ENCODE measurements at regions not wholly inside any gene's neighbourhood (a gene's known extent, or its start where the extent isn't known, plus 50 kb on each side); places are given as distances from the start of the nearest gene placed in this dataset.

DNA sequence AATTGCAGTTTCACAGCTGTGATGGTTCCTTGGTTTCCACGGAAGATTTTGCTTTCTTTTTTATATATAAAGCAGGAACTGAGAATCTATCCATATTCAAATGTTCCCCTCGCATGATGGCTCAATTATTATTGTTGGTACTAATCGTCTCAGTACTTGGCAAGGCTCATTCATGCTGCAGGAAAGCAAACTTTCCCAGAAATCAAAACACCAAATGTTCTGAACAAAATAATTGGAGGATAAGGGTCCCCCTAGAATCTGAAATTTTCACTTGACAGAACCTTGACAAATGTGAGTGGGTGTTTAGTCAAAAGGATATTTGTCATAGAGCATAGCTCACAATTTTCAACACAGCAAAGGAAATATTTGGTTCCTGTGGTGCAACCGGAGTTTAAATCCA is 1598.6 kb upstream of the PCDH7 start:
- H3K36me3 ChIP-seq: no peaks in the 10 kb centered on the region
- no peak overlapping the region for H3K4me3 ChIP-seq
- no peak for DNase-seq
- H3K27ac ChIP-seq: no peak overlapping the region
- H3K9me3 ChIP-seq (replicated peaks): no peaks in the 10 kb centered on the region
- H3K27me3 ChIP-seq: no peaks in the 10 kb centered on the region
- no peaks in the 10 kb centered on the region for H3K4me1 ChIP-seq

- H3K27ac ChIP-seq: no peak overlapping the region
- H3K4me1 ChIP-seq: no peaks in the 10 kb centered on the region
- H3K36me3 ChIP-seq: no peaks in the 10 kb centered on the region
- no peak for DNase-seq
- H3K9me3 ChIP-seq (replicated peaks): no peaks in the 10 kb centered on the region
- H3K27me3 ChIP-seq: no peaks in the 10 kb centered on the region
- H3K4me3 ChIP-seq: no peak overlapping the region
These were observed 1591.4 kb upstream of the PCDH7 start for GRCh38 chr4:29128810-29129209.

DNA sequence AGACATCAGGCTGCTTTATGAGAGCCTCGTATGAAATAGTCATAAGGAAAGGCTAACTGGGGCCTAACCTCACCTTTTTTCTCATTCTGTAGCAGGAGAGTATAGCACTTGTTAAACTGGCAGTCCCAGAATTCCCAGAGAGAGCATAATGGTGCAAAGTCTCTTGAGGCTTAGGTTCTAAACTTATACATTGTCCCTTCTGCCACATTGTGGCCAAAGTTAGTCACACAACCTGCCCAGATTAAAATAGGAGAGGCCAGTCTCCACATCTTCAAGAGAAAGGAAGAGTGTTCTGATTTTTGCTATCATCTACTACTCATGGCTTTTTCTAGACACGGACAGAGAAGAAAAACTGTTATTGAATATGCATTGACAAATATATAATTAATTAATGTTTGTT is 1588.9 kb upstream of the PCDH7 start:
- H3K36me3 ChIP-seq: no peaks in the 10 kb centered on the region
- no peaks in the 10 kb centered on the region for H3K9me3 ChIP-seq (replicated peaks)
- no peaks in the 10 kb centered on the region for H3K27me3 ChIP-seq
- DNase-seq: no peak
- no peak overlapping the region for H3K27ac ChIP-seq
- no peaks in the 10 kb centered on the region for H3K4me1 ChIP-seq
- no peak overlapping the region for H3K4me3 ChIP-seq

DNA sequence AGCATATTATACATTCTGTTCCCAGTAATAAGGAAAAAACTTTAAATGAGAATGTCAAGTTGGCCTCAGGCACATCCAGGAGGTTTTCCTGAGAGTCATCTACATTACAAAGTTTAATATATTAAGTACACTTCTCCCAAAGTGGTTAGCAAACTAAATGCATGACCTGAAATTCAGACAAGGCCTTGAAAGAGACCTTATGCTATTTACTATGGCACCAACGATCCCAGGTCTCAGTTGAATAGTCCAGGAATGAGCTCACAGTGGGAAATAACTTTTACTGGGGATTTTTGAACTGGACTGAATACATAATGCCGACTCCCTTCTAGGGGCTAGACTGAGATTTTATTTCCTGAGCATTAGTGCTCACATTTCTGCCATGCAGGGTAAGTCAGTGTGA is 1577.5 kb upstream of the PCDH7 start:
- H3K4me1 ChIP-seq: no peaks in the 10 kb centered on the region
- no peak overlapping the region for H3K27ac ChIP-seq
- no peaks in the 10 kb centered on the region for H3K27me3 ChIP-seq

GRCh38 chr4:29151584-29151983 is 1568.6 kb upstream of the PCDH7 start:
- Histone ChIP-seq H3K4me3 (no peak overlapping the region), H3K4me1 (no peaks in the 10 kb centered on the region), H3K9me3 (replicated peaks) (no peaks in the 10 kb centered on the region), H3K27me3 (no peaks in the 10 kb centered on the region), H3K27ac (no peak overlapping the region), H3K36me3 (no peaks in the 10 kb centered on the region)
- DNase-seq: no peak

More for the DNA sequence above, 1577.5 kb upstream of the PCDH7 start:
- Histone ChIP-seq H3K9me3 (replicated peaks) (no peaks in the 10 kb centered on the region; the same call in 1 of the 2 replicates), H3K36me3 (no peaks in the 10 kb centered on the region), H3K4me3 (no peak overlapping the region)
- no peak for DNase-seq

DNA sequence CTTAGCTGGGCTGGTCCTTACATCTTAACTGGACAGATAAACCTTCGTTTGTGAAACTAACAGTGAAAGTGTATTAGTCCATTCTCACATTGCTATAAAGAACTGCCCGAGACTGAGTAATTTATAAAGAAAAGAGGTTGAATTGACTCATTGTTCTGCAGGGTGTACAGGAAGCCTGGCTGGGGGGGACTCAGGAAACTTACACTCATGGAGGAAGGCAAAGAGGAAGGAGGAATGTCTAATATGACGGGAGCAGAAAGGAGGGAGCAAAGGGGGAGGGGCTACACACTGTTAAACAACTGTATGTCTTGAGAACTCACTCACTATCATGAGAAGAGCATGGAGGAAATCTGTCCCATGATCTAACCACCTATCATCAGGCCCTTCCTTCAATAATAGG is 1566.5 kb upstream of the PCDH7 start:
- Histone ChIP-seq H3K36me3 (no peaks in the 10 kb centered on the region), H3K4me1 (no peaks in the 10 kb centered on the region), H3K27ac (no peak overlapping the region), H3K4me3 (no peak overlapping the region), H3K27me3 (no peaks in the 10 kb centered on the region), H3K9me3 (replicated peaks) (no peaks in the 10 kb centered on the region)
- DNase-seq: no peak

GRCh38 chr4:29175291-29175690 is 1544.9 kb upstream of the PCDH7 start:
- no peaks in the 10 kb centered on the region for H3K4me1 ChIP-seq
- DNase-seq: no peak
- H3K36me3 ChIP-seq: no peaks in the 10 kb centered on the region
- no peaks in the 10 kb centered on the region for H3K9me3 ChIP-seq (replicated peaks)
- H3K27me3 ChIP-seq: no peaks in the 10 kb centered on the region
- no peak overlapping the region for H3K27ac ChIP-seq
- H3K4me3 ChIP-seq: no peak overlapping the region

- Histone ChIP-seq H3K27me3 (no peaks in the 10 kb centered on the region), H3K36me3 (no peaks in the 10 kb centered on the region), H3K4me1 (no peaks in the 10 kb centered on the region), H3K9me3 (replicated peaks) (no peaks in the 10 kb centered on the region; the same call in 1 of the 2 replicates), H3K27ac (no peak overlapping the region), H3K4me3 (no peak overlapping the region)
- DNase-seq: no peak
These were observed 1521.1 kb upstream of the PCDH7 start for GRCh38 chr4:29199025-29199424.

DNA sequence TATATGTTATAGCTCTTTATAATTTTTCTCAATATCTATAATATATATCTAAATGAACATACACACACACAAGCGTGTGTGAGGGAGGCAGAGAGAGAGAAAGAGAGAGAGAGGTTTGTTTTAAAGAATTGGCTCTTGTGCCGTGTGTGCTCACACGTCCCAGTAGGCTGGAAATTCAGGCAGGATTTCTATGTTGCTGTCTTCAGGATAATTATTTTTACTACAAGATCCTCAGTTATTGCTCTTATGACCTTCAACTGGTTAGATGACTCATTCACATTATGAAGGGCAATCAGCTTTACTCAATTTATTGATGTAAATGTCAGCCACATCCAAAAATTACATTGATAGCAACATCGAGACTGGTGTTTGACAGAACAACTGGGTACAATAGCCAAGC is 1520.7 kb upstream of the PCDH7 start:
- no peak for DNase-seq
- Histone ChIP-seq H3K36me3 (no peaks in the 10 kb centered on the region), H3K4me3 (no peak overlapping the region), H3K27me3 (no peaks in the 10 kb centered on the region), H3K4me1 (no peaks in the 10 kb centered on the region), H3K9me3 (replicated peaks) (no peaks in the 10 kb centered on the region; the same call in 1 of the 2 replicates), H3K27ac (no peak overlapping the region)

DNA sequence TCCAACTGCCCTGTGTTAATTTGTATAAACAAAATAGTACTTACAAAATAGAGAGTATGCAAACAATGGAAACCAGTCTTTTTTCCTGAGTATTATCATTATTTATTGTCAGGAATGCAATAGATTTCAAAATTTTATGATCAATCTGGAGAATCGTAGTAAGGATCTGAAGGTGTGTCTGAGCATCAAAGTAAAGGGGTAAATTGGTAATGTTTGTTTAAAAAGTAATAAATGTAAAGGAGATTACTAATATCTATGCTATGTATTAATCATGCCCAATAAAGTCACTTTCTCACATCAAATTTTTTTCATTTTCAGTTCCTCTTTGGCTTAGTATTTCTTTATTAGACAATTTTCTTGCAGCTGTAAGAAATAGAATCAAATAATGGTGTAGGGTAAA is 1507.1 kb upstream of the PCDH7 start:
- Histone ChIP-seq H3K4me1 (no peaks in the 10 kb centered on the region), H3K4me3 (no peak overlapping the region), H3K36me3 (no peaks in the 10 kb centered on the region), H3K27me3 (no peaks in the 10 kb centered on the region), H3K9me3 (replicated peaks) (no peaks in the 10 kb centered on the region), H3K27ac (no peak overlapping the region)
- no peak for DNase-seq

- H3K4me1 ChIP-seq: peaks cover 9% of the 10 kb centered on the region; the same call in 1 of the 2 replicates
- peak in 1 of 2 experiments; percentile 22 for DNase-seq
- H3K27ac ChIP-seq: no peak overlapping the region
- H3K27me3 ChIP-seq: no peaks in the 10 kb centered on the region
- H3K9me3 ChIP-seq (replicated peaks): no peaks in the 10 kb centered on the region
- no peaks in the 10 kb centered on the region for H3K36me3 ChIP-seq
- H3K4me3 ChIP-seq: no peak overlapping the region
These were observed 1499.4 kb upstream of the PCDH7 start for GRCh38 chr4:29220761-29221160.

- Histone ChIP-seq H3K4me3 (no peak overlapping the region), H3K4me1 (peaks cover 9% of the 10 kb centered on the region; the same call in 1 of the 2 replicates), H3K36me3 (no peaks in the 10 kb centered on the region), H3K9me3 (replicated peaks) (no peaks in the 10 kb centered on the region), H3K27ac (no peak overlapping the region), H3K27me3 (no peaks in the 10 kb centered on the region)
- DNase-seq: peak; percentile 22 to 76
These were observed 1495.3 kb upstream of the PCDH7 start for GRCh38 chr4:29224911-29225310.

GRCh38 chr4:29240641-29241040 is 1479.5 kb upstream of the PCDH7 start:
- Histone ChIP-seq H3K36me3 (no peaks in the 10 kb centered on the region), H3K9me3 (replicated peaks) (no peaks in the 10 kb centered on the region), H3K4me1 (no peaks in the 10 kb centered on the region), H3K27ac (no peak overlapping the region), H3K4me3 (no peak overlapping the region), H3K27me3 (no peaks in the 10 kb centered on the region)
- no peak for DNase-seq

GRCh38 chr4:29243054-29243453 is 1477.1 kb upstream of the PCDH7 start:
- H3K27ac ChIP-seq: no peak overlapping the region

GRCh38 chr4:29243851-29244250 is 1476.3 kb upstream of the PCDH7 start:
- Histone ChIP-seq H3K4me1 (no peaks in the 10 kb centered on the region), H3K27me3 (no peaks in the 10 kb centered on the region), H3K36me3 (no peaks in the 10 kb centered on the region), H3K27ac (no peak overlapping the region), H3K9me3 (replicated peaks) (no peaks in the 10 kb centered on the region), H3K4me3 (no peak overlapping the region)
- no peak for DNase-seq

More at GRCh38 chr4:29243054-29243453, 1477.1 kb upstream of the PCDH7 start:
- DNase-seq: no peak
- no peaks in the 10 kb centered on the region for H3K4me1 ChIP-seq
- H3K4me3 ChIP-seq: no peak overlapping the region
- no peaks in the 10 kb centered on the region for H3K27me3 ChIP-seq
- H3K9me3 ChIP-seq (replicated peaks): no peaks in the 10 kb centered on the region
- no peaks in the 10 kb centered on the region for H3K36me3 ChIP-seq

GRCh38 chr4:29259556-29259955 is 1460.6 kb upstream of the PCDH7 start:
- H3K36me3 ChIP-seq: no peaks in the 10 kb centered on the region
- H3K9me3 ChIP-seq (replicated peaks): no peaks in the 10 kb centered on the region
- H3K27me3 ChIP-seq: no peaks in the 10 kb centered on the region
- no peak overlapping the region for H3K27ac ChIP-seq
- no peak overlapping the region for H3K4me3 ChIP-seq
- no peak for DNase-seq
- no peaks in the 10 kb centered on the region for H3K4me1 ChIP-seq

Measured in SJCRH30 (cell line).